Suprapubic skin (tissue), 4 donors: ENCODE measurements at regions not wholly inside any gene's neighbourhood (a gene's known extent, or its start where the extent isn't known, plus 50 kb on each side); places are given as distances from the start of the nearest gene placed in this dataset.
"Not testable (repeated sequence)": the region's sequence is repeated elsewhere in the genome, so short reads cannot be mapped to it uniquely, and the experiment has no call there.

Experiments
- DNase-seq, 2 donors: peaks; one replicate each; pipeline ENCODE4 v3.0.0-alpha.2; 2019; ENCODE audit warnings: low spot score in 2 of 2
- H3K27ac ChIP-seq: fragments of 200-600 bp; sonication (generic); one replicate; pipeline ENCODE4 v1.5.1; 2019
- H3K27me3 ChIP-seq: fragments of 200-600 bp; sonication (generic); one replicate; pipeline ENCODE4 v1.5.1; 2019
- H3K36me3 ChIP-seq: fragments of 200-600 bp; sonication (generic); one replicate; pipeline ENCODE4 v1.5.1; 2019
- H3K4me1 ChIP-seq: fragments of 200-600 bp; sonication (generic); one replicate; pipeline ENCODE4 v1.5.1; 2019
- H3K4me3 ChIP-seq: fragments of 200-600 bp; sonication (generic); one replicate; pipeline ENCODE4 v1.5.1; 2019; ENCODE audit warnings: mild to moderate bottlenecking
- H3K9me3 ChIP-seq: fragments of 200-600 bp; sonication (generic); one replicate; pipeline ENCODE4 v1.5.1; 2019
- CTCF ChIP-seq, 2 donors: fragments of 200-600 bp in 1 of 2; fragments of 450-650 bp in 1 of 2; sonication (generic) in 1 of 2; IDR thresholded peaks; one replicate each; pipeline ENCODE4 v1.5.1; 2016 to 2019; ENCODE audit warnings: antibody characterized with exemption in 2 of 2, mild to moderate bottlenecking in 1 of 2, moderate library complexity in 1 of 2
- EP300 ChIP-seq: sonication (generic); formaldehyde crosslinking; IDR thresholded peaks from one replicate; pipeline ENCODE4 v1.6.1; 2017; ENCODE audit warnings: antibody characterized with exemption
- POLR2A ChIP-seq, 2 donors: fragments of 450-650 bp; IDR thresholded peaks; one replicate each; pipeline ENCODE4 v1.6.1; 2017; ENCODE audit warnings: antibody characterized with exemption in 2 of 2, mild to moderate bottlenecking in 2 of 2, moderate library complexity in 2 of 2
- POLR2AphosphoS5 ChIP-seq, 3 donors: sonication (generic); formaldehyde crosslinking; IDR thresholded peaks; one replicate each; pipeline ENCODE4 v1.6.1; 2017; ENCODE audit warnings: antibody characterized with exemption in 3 of 3
- WGBS: methylation state at CpG from one replicate; pipeline ENCODE4 v1.1.5; 2018; 5-methylcytosine and 5-hydroxymethylcytosine counted together

GRCh38 chr15:85256009-85256997 is 124.1 kb upstream of the AKAP13 start:
- H3K27ac ChIP-seq, DNase-seq, H3K4me1 ChIP-seq, H3K4me3 ChIP-seq, H3K9me3 ChIP-seq, H3K36me3 ChIP-seq, H3K27me3 ChIP-seq: not testable (repeated sequence)
- WGBS, result 81% methylated on average over 15 of the region's 25 CpGs

- WGBS, result 100% methylated on average over 2 of the region's 4 CpGs
- not testable (repeated sequence) for H3K4me1 ChIP-seq, H3K4me3 ChIP-seq, H3K9me3 ChIP-seq, DNase-seq, H3K36me3 ChIP-seq, H3K27me3 ChIP-seq, H3K27ac ChIP-seq
Observed at GRCh38 chr15:85258062-85258445, 122.3 kb upstream of the AKAP13 start.

GRCh38 chr15:85258559-85259209 is 121.7 kb upstream of the AKAP13 start:
- DNase-seq, H3K9me3 ChIP-seq, H3K27ac ChIP-seq, H3K4me1 ChIP-seq, H3K36me3 ChIP-seq, H3K4me3 ChIP-seq, H3K27me3 ChIP-seq: not testable (repeated sequence)
- WGBS, result no CpG with 5 or more reads among the region's 19 CpGs

GRCh38 chr15:85260526-85260925 is 119.9 kb upstream of the AKAP13 start:
- H3K4me1 ChIP-seq, H3K9me3 ChIP-seq, H3K36me3 ChIP-seq, DNase-seq, H3K27ac ChIP-seq, H3K4me3 ChIP-seq, H3K27me3 ChIP-seq: not testable (repeated sequence)
- WGBS, result no CpG with 5 or more reads among the region's 17 CpGs

GRCh38 chr15:85262461-85263055 is 117.8 kb upstream of the AKAP13 start:
- not testable (repeated sequence) for DNase-seq, H3K4me3 ChIP-seq, H3K27ac ChIP-seq, H3K36me3 ChIP-seq, H3K4me1 ChIP-seq, H3K9me3 ChIP-seq, H3K27me3 ChIP-seq
- no CpG with 5 or more reads among the region's 26 CpGs for WGBS

GRCh38 chr15:85263842-85264440 is 116.5 kb upstream of the AKAP13 start:
- H3K36me3 ChIP-seq, H3K27me3 ChIP-seq, H3K4me3 ChIP-seq, DNase-seq, H3K27ac ChIP-seq, H3K9me3 ChIP-seq, H3K4me1 ChIP-seq: not testable (repeated sequence)
- no CpG with 5 or more reads among the region's 13 CpGs for WGBS

- H3K4me3 ChIP-seq, H3K9me3 ChIP-seq, H3K4me1 ChIP-seq, H3K27me3 ChIP-seq, DNase-seq, H3K27ac ChIP-seq, H3K36me3 ChIP-seq: not testable (repeated sequence)
- WGBS, result 75% methylated on average over 5 of the region's 14 CpGs
Observed at GRCh38 chr15:85264614-85265190, 115.7 kb upstream of the AKAP13 start.

GRCh38 chr15:85267158-85267857 is 113.1 kb upstream of the AKAP13 start:
- H3K9me3 ChIP-seq, H3K27me3 ChIP-seq, H3K4me1 ChIP-seq, H3K27ac ChIP-seq, H3K4me3 ChIP-seq, H3K36me3 ChIP-seq: not testable (repeated sequence)
- WGBS, result no CpG with 5 or more reads among the region's 24 CpGs
- peak in 1 of 2 donors; percentile 57 for DNase-seq

GRCh38 chr15:85274315-85275050 is 105.9 kb upstream of the AKAP13 start:
- no peak overlapping the region for H3K27ac ChIP-seq
- H3K36me3 ChIP-seq, result no peaks in the 10 kb centered on the region
- WGBS, result 83% methylated on average over 14 of the region's 14 CpGs
- H3K9me3 ChIP-seq, result no peaks in the 10 kb centered on the region
- H3K4me3 ChIP-seq, result no peak overlapping the region
- H3K4me1 ChIP-seq, result no peaks in the 10 kb centered on the region
- peak in 1 of 2 donors; percentile 10 for DNase-seq
- H3K27me3 ChIP-seq, result no peaks in the 10 kb centered on the region
- TF ChIP-seq POLR2A (IDR thresholded peaks at IDR 0.05) (no peak), EP300 (no peak), CTCF (IDR thresholded peaks at IDR 0.05) (no peak), POLR2AphosphoS5 (IDR thresholded peaks at IDR 0.05) (no peak)
